CD8-positive, alpha-beta memory T cell (primary cell): ENCODE measurements at regions not wholly inside any gene's neighbourhood (a gene's known extent, or its start where the extent isn't known, plus 50 kb on each side); places are given as distances from the start of the nearest gene placed in this dataset.

Experiments used
- CTCF ChIA-PET: fragments of 350-600 bp; sonication (Branson Sonifier 250); formaldehyde crosslinking; loops from one replicate; lab custom pipeline; 2021; ENCODE audit warnings: antibody characterized with exemption; lab: Charles Lee
- POLR2A ChIA-PET: fragments of 350-600 bp; sonication (Branson Sonifier 250); formaldehyde crosslinking; loops from one replicate; lab custom pipeline; 2021; ENCODE audit warnings: antibody characterized with exemption; lab: Charles Lee
- DNase-seq, 5 donors: peaks; one replicate each; pipeline versions ENCODE4 v3.0.0 to v3.0.0-alpha.2; 2020 to 2022; ENCODE audit warnings: mixed read lengths in 1 of 5
- H3K27ac ChIP-seq: one replicate; pipeline ENCODE4 v1.7.0; 2013; ENCODE audit warnings: low read depth, mild to moderate bottlenecking, low read length, moderate library complexity
- H3K27me3 ChIP-seq: 2 replicates; pipeline ENCODE4 v1.7.0; 2013; ENCODE audit warnings: low read length, mild to moderate bottlenecking; ENCODE audit not compliant: insufficient read depth, poor library complexity, severe bottlenecking
- H3K36me3 ChIP-seq: 2 replicates; pipeline ENCODE4 v1.7.0; 2013; ENCODE audit warnings: mild to moderate bottlenecking, low read length, moderate library complexity; ENCODE audit not compliant: insufficient read depth
- H3K4me1 ChIP-seq: 2 replicates; pipeline ENCODE4 v1.7.0; 2013; ENCODE audit warnings: mild to moderate bottlenecking, low read length, moderate library complexity; ENCODE audit not compliant: insufficient read depth
- H3K4me3 ChIP-seq: 2 replicates; pipeline ENCODE4 v1.7.0; 2013; ENCODE audit warnings: mild to moderate bottlenecking, low read length
- H3K9me3 ChIP-seq: 2 replicates; pipeline ENCODE4 v1.7.0; 2013; ENCODE audit warnings: mild to moderate bottlenecking, low read length
- H3K27ac Mint-ChIP-seq, 8 donors: one replicate each; pipeline ENCODE4 v1.8.0; 2020 to 2021; ENCODE audit warnings: mixed read lengths in 8 of 8, mild to moderate bottlenecking in 6 of 8, inconsistent platforms in 3 of 8, moderate library complexity in 3 of 8
- H3K27me3 Mint-ChIP-seq, 2 donors: one replicate each; pipeline ENCODE4 v1.8.0; 2020 to 2021; ENCODE audit warnings: mixed read lengths in 2 of 2, mild to moderate bottlenecking in 1 of 2, moderate library complexity in 1 of 2
- H3K36me3 Mint-ChIP-seq, 3 donors: one replicate each; pipeline ENCODE4 v1.8.0; 2020 to 2021; ENCODE audit warnings: mixed read lengths in 3 of 3, inconsistent platforms in 1 of 3, mild to moderate bottlenecking in 1 of 3
- H3K4me1 Mint-ChIP-seq, 3 donors: one replicate each; pipeline ENCODE4 v1.8.0; 2020 to 2021; ENCODE audit warnings: mixed read lengths in 3 of 3, inconsistent platforms in 1 of 3, mild to moderate bottlenecking in 1 of 3
- H3K4me3 Mint-ChIP-seq, 7 donors: one replicate each; pipeline ENCODE4 v1.8.0; 2020 to 2021; ENCODE audit warnings: mixed read lengths in 7 of 7, mild to moderate bottlenecking in 6 of 7, moderate library complexity in 4 of 7, inconsistent platforms in 2 of 7
- H3K9me3 Mint-ChIP-seq, 5 donors: one replicate each; pipeline ENCODE4 v1.8.0; 2020 to 2022; ENCODE audit warnings: mixed read lengths in 5 of 5, mild to moderate bottlenecking in 3 of 5, moderate library complexity in 2 of 5, inconsistent platforms in 1 of 5

DNA sequence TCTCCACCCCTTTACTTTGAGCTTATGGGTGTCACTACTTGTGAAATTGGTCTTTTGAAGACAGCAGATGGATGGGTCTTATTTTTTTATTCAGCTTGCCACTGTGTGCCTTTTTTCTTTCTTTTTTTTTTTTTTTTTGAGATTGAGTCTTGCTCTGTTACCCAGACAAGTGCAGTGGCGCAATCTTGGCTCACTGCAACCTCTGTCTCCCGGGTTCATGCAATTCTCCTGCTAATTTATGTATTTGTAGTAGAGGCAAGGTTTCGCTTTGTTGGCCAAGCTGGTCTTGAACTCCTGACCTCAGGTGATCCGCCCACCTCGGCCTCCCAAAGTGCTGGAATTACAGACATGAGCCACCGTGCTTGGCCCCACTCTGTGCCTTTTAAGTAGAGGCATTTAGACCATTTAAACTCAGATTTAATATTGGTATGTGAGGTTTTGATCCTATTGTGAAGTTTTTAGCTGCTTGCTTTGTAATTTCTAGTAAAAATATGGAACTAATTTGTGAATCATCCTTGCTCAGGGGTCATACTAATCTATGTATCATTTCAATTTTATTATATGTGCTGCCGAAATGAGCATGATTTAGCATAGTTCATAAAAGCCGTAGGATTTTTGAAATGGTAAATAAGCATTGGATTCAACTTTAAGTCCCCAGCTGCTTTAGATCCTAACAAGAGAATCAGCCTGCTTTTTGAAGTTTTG lies 584.5 kb downstream of the SLITRK1 start:
- no peaks in the 10 kb centered on the region for H3K36me3 ChIP-seq
- POLR2A ChIA-PET = no interaction called here
- no peaks in the 10 kb centered on the region for H3K4me1 Mint-ChIP-seq

DNA sequence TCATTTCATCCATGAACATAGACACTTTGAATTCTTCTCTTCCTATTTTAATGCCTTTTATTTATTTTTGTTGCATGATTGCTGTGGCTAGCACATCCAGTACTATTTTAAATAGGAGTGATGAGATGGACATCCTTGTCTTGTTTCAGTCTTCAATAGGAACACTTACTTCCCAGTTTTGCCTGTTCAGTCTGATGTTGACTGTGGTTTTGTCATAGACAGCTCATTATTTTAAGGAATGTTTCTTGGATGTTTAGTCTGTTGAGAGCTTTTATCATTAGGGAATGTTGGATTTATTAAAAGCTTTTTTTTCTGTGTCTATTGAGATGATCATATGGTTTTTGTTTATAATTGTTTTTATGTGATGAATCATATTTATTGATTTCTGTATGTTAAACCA lies 586.6 kb downstream of the SLITRK1 start:
- H3K36me3 Mint-ChIP-seq = no peaks in the 10 kb centered on the region
- H3K9me3 ChIP-seq = no peaks in the 10 kb centered on the region
- H3K27ac Mint-ChIP-seq = no peak overlapping the region
- H3K4me1 ChIP-seq = no peaks in the 10 kb centered on the region
- H3K4me3 ChIP-seq = no peak overlapping the region
- no peak for DNase-seq
- no peaks in the 10 kb centered on the region for H3K27me3 Mint-ChIP-seq
- no peak overlapping the region for H3K27ac ChIP-seq
- H3K4me1 Mint-ChIP-seq = no peaks in the 10 kb centered on the region
- H3K4me3 Mint-ChIP-seq = no peak overlapping the region
- ChIA-PET CTCF (no interaction called here), POLR2A (no interaction called here)
- H3K9me3 Mint-ChIP-seq = peaks cover 2 to 31% (median 8%) of the 10 kb centered on the region in 5 donors
- no peaks in the 10 kb centered on the region for H3K27me3 ChIP-seq
- H3K36me3 ChIP-seq = no peaks in the 10 kb centered on the region

More for the DNA sequence above, 584.5 kb downstream of the SLITRK1 start:
- Mint-ChIP-seq H3K27ac (no peak overlapping the region), H3K36me3 (no peaks in the 10 kb centered on the region), H3K9me3 (peaks cover 2 to 27% (median 8%) of the 10 kb centered on the region in 5 donors), H3K27me3 (no peaks in the 10 kb centered on the region), H3K4me3 (no peak overlapping the region)
- Histone ChIP-seq H3K4me1 (no peaks in the 10 kb centered on the region), H3K9me3 (no peaks in the 10 kb centered on the region), H3K4me3 (no peak overlapping the region), H3K27ac (no peak overlapping the region), H3K27me3 (no peaks in the 10 kb centered on the region)
- DNase-seq = no peak
- CTCF ChIA-PET = no interaction called here

- ChIA-PET CTCF (no interaction called here), POLR2A (no interaction called here)
- Histone ChIP-seq H3K36me3 (no peaks in the 10 kb centered on the region), H3K4me3 (no peak overlapping the region), H3K27ac (no peak overlapping the region), H3K4me1 (no peaks in the 10 kb centered on the region), H3K27me3 (no peaks in the 10 kb centered on the region), H3K9me3 (no peaks in the 10 kb centered on the region)
- H3K9me3 Mint-ChIP-seq = peaks cover 0 to 25% (median 3%) of the 10 kb centered on the region in 5 donors
- H3K36me3 Mint-ChIP-seq = no peaks in the 10 kb centered on the region
- H3K4me1 Mint-ChIP-seq = no peaks in the 10 kb centered on the region
- DNase-seq = no peak
- no peaks in the 10 kb centered on the region for H3K27me3 Mint-ChIP-seq
- no peak overlapping the region for H3K4me3 Mint-ChIP-seq
- H3K27ac Mint-ChIP-seq = no peak overlapping the region
Measured at GRCh38 chr13:83286737-83287136, 595.5 kb downstream of the SLITRK1 start.

GRCh38 chr13:83281654-83282053 lies 600.6 kb downstream of the SLITRK1 start:
- Histone ChIP-seq H3K36me3 (no peaks in the 10 kb centered on the region), H3K27me3 (no peaks in the 10 kb centered on the region), H3K27ac (no peak overlapping the region), H3K4me3 (no peak overlapping the region), H3K4me1 (no peaks in the 10 kb centered on the region), H3K9me3 (no peaks in the 10 kb centered on the region)
- POLR2A ChIA-PET = no interaction called here
- CTCF ChIA-PET = no interaction called here
- Mint-ChIP-seq H3K4me1 (no peaks in the 10 kb centered on the region), H3K27ac (no peak overlapping the region), H3K9me3 (peaks cover 0 to 29% (median 3%) of the 10 kb centered on the region in 5 donors), H3K4me3 (no peak overlapping the region), H3K36me3 (no peaks in the 10 kb centered on the region), H3K27me3 (no peaks in the 10 kb centered on the region)
- DNase-seq = no peak

DNA sequence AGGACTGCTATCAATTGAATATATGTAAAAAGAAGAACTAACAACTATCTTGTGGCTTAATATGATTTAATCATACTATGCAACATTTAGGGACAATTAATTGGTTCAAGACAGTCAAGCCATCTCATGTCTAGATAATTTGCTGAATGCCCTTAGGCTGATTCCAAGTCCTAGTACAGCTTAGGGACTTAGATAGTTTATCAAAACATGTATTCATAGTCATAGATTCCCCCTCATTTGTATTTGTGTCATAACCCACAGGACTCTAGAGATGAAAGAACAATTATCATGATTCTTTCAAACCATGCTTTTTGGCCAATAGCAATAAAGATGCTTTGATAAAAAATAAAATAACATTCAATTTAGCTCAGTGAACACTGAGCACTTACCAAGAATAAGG lies 607.6 kb downstream of the SLITRK1 start:
- Mint-ChIP-seq H3K4me3 (no peak overlapping the region), H3K9me3 (peaks cover 0 to 21% (median 5%) of the 10 kb centered on the region in 5 donors), H3K27me3 (no peaks in the 10 kb centered on the region), H3K4me1 (no peaks in the 10 kb centered on the region), H3K36me3 (no peaks in the 10 kb centered on the region), H3K27ac (no peak overlapping the region)
- Histone ChIP-seq H3K9me3 (no peaks in the 10 kb centered on the region), H3K4me3 (no peak overlapping the region), H3K36me3 (no peaks in the 10 kb centered on the region), H3K27ac (no peak overlapping the region), H3K4me1 (no peaks in the 10 kb centered on the region), H3K27me3 (no peaks in the 10 kb centered on the region)
- CTCF ChIA-PET = no interaction called here
- POLR2A ChIA-PET = no interaction called here
- no peak for DNase-seq

DNA sequence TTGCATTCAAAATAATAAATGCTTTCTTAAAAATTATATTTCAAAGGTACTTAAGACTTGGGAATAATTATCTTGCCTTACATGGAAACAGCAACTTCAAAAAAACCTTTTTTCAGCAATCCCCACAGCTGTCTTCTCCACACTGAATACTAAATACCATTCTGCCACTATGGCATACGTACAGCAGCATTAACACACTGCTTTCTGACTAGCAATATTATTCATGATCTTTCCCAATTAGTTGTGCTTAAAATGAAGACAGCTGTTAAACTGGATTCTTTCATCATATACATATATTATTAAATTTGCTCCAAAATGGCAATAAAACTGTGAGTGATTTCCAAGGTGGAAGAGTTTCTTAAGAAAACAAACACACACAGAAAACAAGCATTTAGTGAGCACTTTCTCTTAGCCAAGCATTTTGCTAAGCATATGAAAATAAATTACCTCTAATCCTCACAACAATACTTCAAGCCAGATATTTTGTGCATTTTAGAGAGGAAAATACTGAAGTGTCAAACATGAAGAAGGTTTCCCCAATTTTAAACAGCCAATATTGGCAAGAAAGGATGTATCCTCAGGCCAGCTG lies 609.5 kb downstream of the SLITRK1 start:
- Mint-ChIP-seq H3K9me3 (peaks cover 0 to 21% (median 4%) of the 10 kb centered on the region in 5 donors), H3K36me3 (no peaks in the 10 kb centered on the region), H3K4me3 (no peak overlapping the region), H3K27ac (no peak overlapping the region), H3K4me1 (no peaks in the 10 kb centered on the region), H3K27me3 (no peaks in the 10 kb centered on the region)
- ChIA-PET CTCF (no interaction called here), POLR2A (no interaction called here)
- Histone ChIP-seq H3K9me3 (no peaks in the 10 kb centered on the region), H3K27me3 (no peaks in the 10 kb centered on the region), H3K4me1 (no peaks in the 10 kb centered on the region), H3K36me3 (no peaks in the 10 kb centered on the region), H3K27ac (no peak overlapping the region), H3K4me3 (no peak overlapping the region)
- DNase-seq = no peak

DNA sequence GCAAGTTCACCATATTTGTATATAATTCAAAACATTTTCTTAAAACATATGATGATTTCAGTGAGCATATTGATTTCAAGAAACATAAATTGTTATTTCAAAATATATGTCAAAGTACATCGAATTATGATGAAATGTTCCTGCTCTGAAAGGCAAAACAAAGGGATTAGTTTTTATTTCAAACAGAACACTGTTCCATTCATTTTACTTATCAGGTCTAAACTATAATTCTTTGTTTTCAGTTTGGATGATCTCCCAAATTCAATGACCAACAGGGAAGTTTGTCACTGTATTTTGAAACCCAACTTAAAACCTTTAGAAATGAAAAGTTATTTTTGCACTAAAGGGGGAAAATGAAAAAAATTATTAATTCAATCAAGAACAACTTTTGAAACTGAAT lies 610.2 kb downstream of the SLITRK1 start:
- H3K27me3 Mint-ChIP-seq = no peaks in the 10 kb centered on the region
- Histone ChIP-seq H3K36me3 (no peaks in the 10 kb centered on the region), H3K4me3 (no peak overlapping the region), H3K27ac (no peak overlapping the region), H3K4me1 (no peaks in the 10 kb centered on the region), H3K9me3 (no peaks in the 10 kb centered on the region), H3K27me3 (no peaks in the 10 kb centered on the region)
- no peaks in the 10 kb centered on the region for H3K36me3 Mint-ChIP-seq
- peaks cover 0 to 23% (median 4%) of the 10 kb centered on the region in 5 donors for H3K9me3 Mint-ChIP-seq
- no peak for DNase-seq
- no peak overlapping the region for H3K4me3 Mint-ChIP-seq
- POLR2A ChIA-PET = no interaction called here
- no peaks in the 10 kb centered on the region for H3K4me1 Mint-ChIP-seq
- no peak overlapping the region for H3K27ac Mint-ChIP-seq
- CTCF ChIA-PET = no interaction called here

GRCh38 chr13:83265279-83265678 lies 617.0 kb downstream of the SLITRK1 start:
- Histone ChIP-seq H3K27me3 (no peaks in the 10 kb centered on the region), H3K4me1 (no peaks in the 10 kb centered on the region), H3K36me3 (no peaks in the 10 kb centered on the region), H3K9me3 (no peaks in the 10 kb centered on the region), H3K27ac (no peak overlapping the region), H3K4me3 (no peak overlapping the region)
- H3K27ac Mint-ChIP-seq = no peak overlapping the region
- DNase-seq = no peak
- H3K4me1 Mint-ChIP-seq = no peaks in the 10 kb centered on the region
- ChIA-PET POLR2A (no interaction called here), CTCF (interaction anchor here (1.3 kb wide), 1 partner anchor 12 kb away, joined by 4 read pairs; no protein-coding TSS in a partner anchor)
- H3K27me3 Mint-ChIP-seq = no peaks in the 10 kb centered on the region
- peaks cover 0 to 17% (median 4%) of the 10 kb centered on the region in 5 donors for H3K9me3 Mint-ChIP-seq
- H3K4me3 Mint-ChIP-seq = no peak overlapping the region
- H3K36me3 Mint-ChIP-seq = no peaks in the 10 kb centered on the region
